Cardiac muscle cell (in vitro differentiated cells and primary cell): ENCODE measurements at regions not wholly inside any gene's neighbourhood (a gene's known extent, or its start where the extent isn't known, plus 50 kb on each side); places are given as distances from the start of the nearest gene placed in this dataset.
"Not testable (repeated sequence)": the region's sequence is repeated elsewhere in the genome, so short reads cannot be mapped to it uniquely, and the experiment has no call there.

Source experiments
- DNase-seq, 2 donors: peaks; one replicate each; pipeline versions ENCODE4 v3.0.0 to v3.0.0-alpha.2; 2010 to 2017; ENCODE audit warnings: low read depth in 1 of 2, low spot score in 1 of 2
- H3K27ac ChIP-seq: fragments of 200-600 bp; sonication (generic); 2 replicates; pipeline ENCODE4 v1.5.1; 2016
- H3K27me3 ChIP-seq: fragments of 200-600 bp; sonication (generic); 2 replicates; pipeline ENCODE4 v1.6.0; 2016; ENCODE audit warnings: control low read depth
- H3K36me3 ChIP-seq: fragments of 200-600 bp; sonication (generic); 2 replicates; pipeline ENCODE4 v1.5.1; 2016; ENCODE audit warnings: control low read depth
- H3K4me1 ChIP-seq: fragments of 200-600 bp; sonication (generic); 2 replicates; pipeline ENCODE4 v1.8.1; 2017; ENCODE audit warnings: low read depth, mild to moderate bottlenecking, mixed run types
- H3K4me3 ChIP-seq: fragments of 200-600 bp; sonication (generic); 2 replicates; pipeline ENCODE4 v1.5.1; 2016; ENCODE audit warnings: mild to moderate bottlenecking
- H3K9me3 ChIP-seq: fragments of 200-600 bp; sonication (generic); 2 replicates; pipeline ENCODE4 v1.5.1; 2017; ENCODE audit warnings: low read depth, mild to moderate bottlenecking, control low read depth
- CTCF ChIP-seq: IDR thresholded peaks from 2 replicates; pipeline ENCODE4 v1.5.1; 2012; ENCODE audit warnings: low read depth, mild to moderate bottlenecking, low read length

GRCh38 chr13:80877209-80877943 lies 536.5 kb upstream of the SPRY2 start:
- Histone ChIP-seq H3K9me3 (no peaks in the 10 kb centered on the region), H3K4me1 (peaks cover 3% of the 10 kb centered on the region), H3K4me3 (no peak overlapping the region), H3K36me3 (no peaks in the 10 kb centered on the region), H3K27ac (no peak overlapping the region), H3K27me3 (no peaks in the 10 kb centered on the region)
- no peak for TF ChIP-seq CTCF
- no peak for DNase-seq

- Histone ChIP-seq H3K36me3 (no peaks in the 10 kb centered on the region), H3K4me3 (no peak overlapping the region), H3K9me3 (no peaks in the 10 kb centered on the region), H3K27ac (no peak overlapping the region), H3K4me1 (no peaks in the 10 kb centered on the region), H3K27me3 (no peaks in the 10 kb centered on the region)
- no peak for TF ChIP-seq CTCF
- DNase-seq: no peak
Measured at GRCh38 chr13:80873589-80873988, 532.7 kb upstream of the SPRY2 start.

GRCh38 chr13:80871971-80872370 lies 531.0 kb upstream of the SPRY2 start:
- H3K4me3 ChIP-seq, H3K27ac ChIP-seq, H3K36me3 ChIP-seq: not testable (repeated sequence)

GRCh38 chr13:80871481-80871880 lies 530.6 kb upstream of the SPRY2 start:
- no peak for TF ChIP-seq CTCF
- Histone ChIP-seq H3K4me3 (no peak overlapping the region), H3K36me3 (no peaks in the 10 kb centered on the region), H3K9me3 (no peaks in the 10 kb centered on the region), H3K27me3 (no peaks in the 10 kb centered on the region), H3K27ac (no peak overlapping the region), H3K4me1 (no peaks in the 10 kb centered on the region)
- DNase-seq: peak in 1 of 2 donors; percentile 36

More at GRCh38 chr13:80871971-80872370, 531.0 kb upstream of the SPRY2 start:
- DNase-seq, H3K4me1 ChIP-seq, H3K9me3 ChIP-seq, H3K27me3 ChIP-seq: not testable (repeated sequence)

GRCh38 chr13:80870186-80870585 lies 529.3 kb upstream of the SPRY2 start:
- no peaks in the 10 kb centered on the region for H3K9me3 ChIP-seq
- no peak overlapping the region for H3K4me3 ChIP-seq
- H3K4me1 ChIP-seq: no peaks in the 10 kb centered on the region
- no peaks in the 10 kb centered on the region for H3K36me3 ChIP-seq
- no peaks in the 10 kb centered on the region for H3K27me3 ChIP-seq
- no peak overlapping the region for H3K27ac ChIP-seq
- no peak for TF ChIP-seq CTCF
- DNase-seq: no peak

- DNase-seq: no peak
- no peak overlapping the region for H3K4me3 ChIP-seq
- TF ChIP-seq CTCF: no peak
- H3K9me3 ChIP-seq: no peaks in the 10 kb centered on the region
- no peak overlapping the region for H3K27ac ChIP-seq
- H3K36me3 ChIP-seq: no peaks in the 10 kb centered on the region
- no peaks in the 10 kb centered on the region for H3K27me3 ChIP-seq
- H3K4me1 ChIP-seq: no peaks in the 10 kb centered on the region
Measured at GRCh38 chr13:80866921-80867320, 526.0 kb upstream of the SPRY2 start.
